ENCODE measurements at regions not wholly inside any gene's neighbourhood (a gene's known extent, or its start where the extent isn't known, plus 50 kb on each side); places are given as distances from the start of the nearest gene placed in this dataset.

DNA sequence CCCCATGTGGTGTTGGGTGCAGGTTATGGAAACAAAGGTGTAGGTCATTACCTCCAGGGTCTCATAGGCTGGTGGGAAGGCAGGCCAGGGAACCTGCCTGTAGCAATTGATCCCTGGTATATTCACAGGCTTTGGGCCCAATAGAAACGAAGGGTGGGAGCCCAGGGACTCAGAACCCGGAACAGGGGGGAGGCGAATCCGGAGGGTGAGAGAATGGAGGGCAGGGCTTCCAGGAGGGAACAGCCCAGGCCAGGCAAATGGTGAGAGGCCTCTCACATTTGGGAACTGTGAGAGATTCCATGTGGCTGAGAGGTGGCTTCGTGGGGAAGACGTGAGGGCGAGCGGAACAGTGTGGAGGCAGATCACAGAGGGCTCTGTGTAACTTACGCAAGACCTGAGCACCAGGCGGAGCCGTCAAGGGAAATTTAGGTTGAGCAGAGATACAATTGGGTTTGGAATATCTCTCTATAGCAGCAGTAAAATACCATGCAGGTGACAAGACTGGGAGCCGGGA is 267.1 kb downstream of the ERMARD start:
- Histone ChIP-seq H4K20me1 (replicated peaks; ENCODE audit: control insufficient read depth, extremely low read depth, insufficient read depth, low read length) (no peaks in the 10 kb centered on the region), H2AFZ (ENCODE audit: low read depth, low read length) (no peak overlapping the region), H3K36me3 (ENCODE audit: control insufficient read depth in 2 of 2, extremely low read depth in 1 of 2, insufficient read depth in 2 of 2, low read length in 2 of 2) (no peaks in the 10 kb centered on the region), H3K9me3 (replicated peaks; ENCODE audit: control insufficient read depth, insufficient read depth, low read length) (no peaks in the 10 kb centered on the region), H3K27me3 (ENCODE audit: control insufficient read depth in 2 of 2, insufficient read depth in 2 of 2, low read length in 2 of 2) (peaks cover 4 to 12% of the 10 kb centered on the region in 2 experiments), H3K4me2 (ENCODE audit: insufficient read depth, low read length) (no peak overlapping the region), H3K9me1 (replicated peaks; ENCODE audit: control insufficient read depth, extremely low read depth, insufficient read depth, low read length) (no peaks in the 10 kb centered on the region), H3K9ac (replicated peaks; ENCODE audit: extremely low read depth, insufficient read depth, low read length) (no peak overlapping the region), H3K27ac (ENCODE audit: insufficient read depth, low read depth, low read length) (no peak overlapping the region), H3K79me2 (ENCODE audit: control insufficient read depth, insufficient read depth, low read length) (no peaks in the 10 kb centered on the region), H3K4me3 (replicated peaks in 1 of 3; ENCODE audit: insufficient read depth in 1 of 3, low read depth in 1 of 3, low read length in 3 of 3) (no peak overlapping the region), H3K4me1 (ENCODE audit: control insufficient read depth, extremely low read depth, insufficient read depth, low read length) (no peaks in the 10 kb centered on the region)
- TF ChIP-seq POLR2AphosphoS5 (IDR thresholded peaks at IDR 0.05; ENCODE audit: insufficient read depth, low read depth, low read length) (no peak), EZH2 (IDR thresholded peaks at IDR 0.05; ENCODE audit: borderline replicate concordance, low read depth, low read length, severe bottlenecking) (no peak), POLR2A (IDR thresholded peaks at IDR 0.05; ENCODE audit: low read depth, low read length) (no peak)
- TF ChIP-seq, protein P1, sequence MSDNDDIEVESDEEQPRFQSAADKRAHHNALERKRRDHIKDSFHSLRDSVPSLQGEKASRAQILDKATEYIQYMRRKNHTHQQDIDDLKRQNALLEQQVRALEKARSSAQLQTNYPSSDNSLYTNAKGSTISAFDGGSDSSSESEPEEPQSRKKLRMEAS (IDR thresholded peaks at IDR 0.05; ENCODE audit: insufficient read depth, insufficient read length): no peak
- BruUV-seq (replicated peaks): no TSS peak
- intact Hi-C loops (cut with micrococcal nuclease) (no loop called here), dilution Hi-C loops (cut with MboI; ENCODE audit: extremely low pct_ligation_motif_present, low sequenced_read_pairs) (no loop called here)
- POLR2A ChIA-PET: no interaction called here
- CTCF ChIA-PET: no interaction called here
- FAIRE-seq (no peak), DNase-seq (ENCODE audit: low read depth, low spot score) (no peak)

DNA sequence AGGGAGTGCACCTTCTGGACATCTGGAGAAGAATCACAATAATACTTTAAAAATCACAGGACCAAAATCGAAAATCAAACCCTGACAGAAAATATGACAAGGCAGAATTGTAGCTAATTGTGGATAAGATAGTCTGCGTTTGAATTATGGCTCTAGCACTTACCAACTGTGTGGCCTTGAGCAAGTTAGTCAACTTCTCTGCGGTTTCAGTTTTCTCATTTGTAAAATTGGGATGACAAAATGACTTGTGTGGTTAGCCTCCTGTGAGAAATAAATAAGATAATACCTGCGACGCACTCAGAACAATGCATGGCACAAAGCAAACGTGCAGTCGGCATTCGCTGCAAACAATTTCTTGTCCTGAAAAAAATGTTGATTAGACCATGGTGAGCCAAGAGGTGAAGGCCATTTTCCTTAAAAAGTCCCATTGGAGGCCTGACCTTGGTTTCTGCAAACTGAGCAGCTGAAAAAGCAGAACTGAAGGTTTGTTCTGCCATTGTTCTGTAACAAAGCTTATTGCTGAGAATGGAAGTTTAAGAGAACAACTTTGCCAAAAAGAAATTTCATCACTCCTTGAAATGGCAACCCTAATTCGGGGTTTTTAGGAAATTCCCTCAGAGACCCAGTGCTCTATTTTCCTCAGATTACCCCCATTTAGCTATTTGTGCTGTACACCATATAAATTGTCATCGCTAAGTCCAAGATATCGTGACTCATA is 266.3 kb downstream of the ERMARD start:
- ChIA-PET POLR2A (no interaction called here), CTCF (interaction anchor here (0.9 to 1.4 kb wide), 2 partner anchors 12 to 186 kb away, joined by 3 to 4 read pairs; no protein-coding TSS in a partner anchor)
- no peak overlapping the region for H2AFZ ChIP-seq (ENCODE audit: low read depth, low read length)
- no peak overlapping the region for H3K9ac ChIP-seq (replicated peaks; ENCODE audit: extremely low read depth, insufficient read depth, low read length)
- H3K4me3 ChIP-seq (replicated peaks in 1 of 3; ENCODE audit: insufficient read depth in 1 of 3, low read depth in 1 of 3, low read length in 3 of 3): no peak overlapping the region
- H3K4me2 ChIP-seq (ENCODE audit: insufficient read depth, low read length): no peak overlapping the region
- DNase-seq (ENCODE audit: low read depth, low spot score) (no peak), FAIRE-seq (no peak)
- H3K4me1 ChIP-seq (ENCODE audit: control insufficient read depth, extremely low read depth, insufficient read depth, low read length): no peaks in the 10 kb centered on the region
- H3K36me3 ChIP-seq (ENCODE audit: control insufficient read depth in 2 of 2, extremely low read depth in 1 of 2, insufficient read depth in 2 of 2, low read length in 2 of 2): no peaks in the 10 kb centered on the region
- no peaks in the 10 kb centered on the region for H3K9me3 ChIP-seq (replicated peaks; ENCODE audit: control insufficient read depth, insufficient read depth, low read length)
- no peak for TF ChIP-seq FOS (IDR thresholded peaks at IDR 0.05; ENCODE audit: borderline replicate concordance, insufficient read depth, low read length)
- no peak for TF ChIP-seq POLR2A (IDR thresholded peaks at IDR 0.05; ENCODE audit: low read depth, low read length)
- TF ChIP-seq GATA2 (IDR thresholded peaks at IDR 0.05; ENCODE audit: insufficient read depth, insufficient read length, low read depth, low read length): no peak
- no peak for TF ChIP-seq POLR2AphosphoS5 (IDR thresholded peaks at IDR 0.05; ENCODE audit: insufficient read depth, low read depth, low read length)
- TF ChIP-seq EZH2 (IDR thresholded peaks at IDR 0.05; ENCODE audit: borderline replicate concordance, low read depth, low read length, severe bottlenecking): no peak
- H3K79me2 ChIP-seq (ENCODE audit: control insufficient read depth, insufficient read depth, low read length): no peaks in the 10 kb centered on the region
- no peak overlapping the region for H3K27ac ChIP-seq (ENCODE audit: insufficient read depth, low read depth, low read length)
- intact Hi-C loops (cut with micrococcal nuclease): no loop called here
- no TSS peak for BruUV-seq (replicated peaks)
- H4K20me1 ChIP-seq (replicated peaks; ENCODE audit: control insufficient read depth, extremely low read depth, insufficient read depth, low read length): no peaks in the 10 kb centered on the region
- dilution Hi-C loops (cut with MboI; ENCODE audit: extremely low pct_ligation_motif_present, low sequenced_read_pairs): no loop called here
- no peaks in the 10 kb centered on the region for H3K9me1 ChIP-seq (replicated peaks; ENCODE audit: control insufficient read depth, extremely low read depth, insufficient read depth, low read length)
- H3K27me3 ChIP-seq (ENCODE audit: control insufficient read depth in 2 of 2, insufficient read depth in 2 of 2, low read length in 2 of 2): peaks cover 7 to 16% of the 10 kb centered on the region in 2 experiments
